HG02571 (cell line): ENCODE measurements at regions not wholly inside any gene's neighbourhood (a gene's known extent, or its start where the extent isn't known, plus 50 kb on each side); places are given as distances from the start of the nearest gene placed in this dataset.

Experiments used
- ATAC-seq: cut with Tn5 transposase; IDR thresholded peaks from one replicate; pipeline ENCODE4 v1.9.1; 2021; ENCODE audit warnings: mild to moderate bottlenecking, moderate library complexity; ENCODE audit not compliant: unreplicated experiment

DNA sequence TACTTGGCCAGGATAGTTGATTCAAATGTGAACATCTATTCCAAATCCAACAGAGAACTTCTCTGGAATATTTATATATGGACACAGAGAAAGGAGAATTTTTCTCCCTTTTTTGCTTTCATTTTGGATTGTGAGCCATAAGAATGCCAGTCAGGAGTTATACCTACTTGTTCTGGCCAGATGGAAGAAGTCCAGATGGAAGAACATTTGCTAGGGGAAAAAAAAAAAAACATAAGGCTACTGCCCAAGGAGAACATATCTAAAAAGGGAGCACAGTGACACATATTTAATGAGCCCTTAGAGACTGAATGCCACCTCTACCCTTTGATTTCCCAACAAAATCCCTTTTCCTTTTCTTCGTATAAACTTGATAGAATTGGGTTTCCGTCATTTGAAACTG lies 61.7 kb upstream of the PPP2R2B start:
- no peak for ATAC-seq

DNA sequence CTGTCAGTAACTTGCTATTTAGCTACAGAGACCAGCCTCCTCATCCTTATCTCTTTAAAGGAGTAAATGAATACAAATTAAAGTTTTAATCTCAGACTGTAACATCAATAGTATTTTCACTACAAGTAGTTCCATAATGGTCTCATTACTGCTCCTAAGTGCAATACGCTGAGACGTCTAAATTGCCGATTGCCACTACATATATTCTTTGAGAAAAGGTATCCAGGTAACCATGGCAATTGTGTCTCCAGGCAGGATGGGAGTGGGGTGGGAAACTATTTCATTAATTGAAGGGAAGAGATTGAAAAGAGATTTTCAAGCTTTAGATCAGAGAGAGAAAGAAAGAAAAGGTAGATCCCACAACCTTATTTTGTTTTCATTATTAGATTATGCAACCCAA lies 65.5 kb upstream of the PPP2R2B start:
- no peak for ATAC-seq

DNA sequence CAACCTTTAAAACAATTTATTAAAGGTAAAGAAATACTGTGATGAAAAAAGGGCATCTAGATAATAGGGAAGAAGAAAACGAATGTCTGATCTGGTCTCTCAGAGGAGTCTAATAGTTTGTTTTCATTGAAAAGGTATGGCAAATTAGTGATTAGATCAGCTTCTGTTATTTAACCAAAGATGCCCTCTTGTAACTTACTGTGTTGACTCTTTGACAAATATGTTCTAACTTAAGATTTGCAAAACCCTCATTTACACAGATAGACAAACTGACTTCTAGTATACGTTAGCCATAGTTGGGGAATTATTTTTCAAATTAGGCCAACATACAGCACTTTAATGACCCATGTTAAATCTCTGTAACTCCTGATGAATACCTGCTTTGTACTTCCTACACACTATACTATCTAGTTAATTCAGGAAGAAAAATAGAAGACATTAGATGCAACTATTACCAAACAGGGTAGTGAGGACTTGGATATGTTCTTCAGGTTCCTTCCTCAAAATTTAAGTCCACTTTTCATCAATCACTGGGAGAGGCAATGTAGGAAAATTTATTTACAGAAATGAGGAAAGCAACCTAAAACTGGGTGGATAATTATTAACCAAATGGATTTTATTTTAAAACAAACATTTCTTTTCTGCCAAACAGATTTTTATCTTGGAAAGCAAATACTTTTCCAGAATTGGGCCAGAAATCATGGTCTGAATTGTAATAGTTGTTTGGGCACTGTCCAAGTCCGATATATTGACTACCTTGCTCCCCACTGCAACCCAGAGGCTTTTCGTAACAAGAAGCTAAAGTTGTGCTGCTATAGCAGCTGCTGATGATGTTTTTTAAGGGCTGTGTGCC lies 66.4 kb upstream of the PPP2R2B start:
- no peak for ATAC-seq

DNA sequence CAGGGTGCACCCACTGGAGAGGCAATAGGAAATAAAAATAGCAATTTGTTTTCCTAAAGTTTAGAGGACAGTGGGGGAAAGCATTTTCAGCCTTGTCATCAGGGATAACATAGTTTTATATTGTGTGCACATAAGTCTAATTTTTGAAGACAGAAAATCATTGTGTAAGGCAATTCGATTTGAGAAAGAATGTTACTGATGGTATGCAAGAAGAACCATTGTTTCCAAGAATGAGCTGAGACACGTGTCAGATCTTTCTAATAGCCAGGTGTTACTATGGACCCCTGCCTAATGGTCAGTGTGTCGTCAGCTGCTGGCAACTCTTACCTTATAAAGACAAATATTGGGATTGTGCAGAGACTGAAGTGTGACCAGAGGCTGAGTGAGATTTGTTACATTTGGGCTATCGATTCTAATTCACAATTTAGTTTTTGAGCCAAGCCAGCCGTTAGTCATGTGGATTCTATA lies 67.1 kb upstream of the PPP2R2B start:
- no peak for ATAC-seq

DNA sequence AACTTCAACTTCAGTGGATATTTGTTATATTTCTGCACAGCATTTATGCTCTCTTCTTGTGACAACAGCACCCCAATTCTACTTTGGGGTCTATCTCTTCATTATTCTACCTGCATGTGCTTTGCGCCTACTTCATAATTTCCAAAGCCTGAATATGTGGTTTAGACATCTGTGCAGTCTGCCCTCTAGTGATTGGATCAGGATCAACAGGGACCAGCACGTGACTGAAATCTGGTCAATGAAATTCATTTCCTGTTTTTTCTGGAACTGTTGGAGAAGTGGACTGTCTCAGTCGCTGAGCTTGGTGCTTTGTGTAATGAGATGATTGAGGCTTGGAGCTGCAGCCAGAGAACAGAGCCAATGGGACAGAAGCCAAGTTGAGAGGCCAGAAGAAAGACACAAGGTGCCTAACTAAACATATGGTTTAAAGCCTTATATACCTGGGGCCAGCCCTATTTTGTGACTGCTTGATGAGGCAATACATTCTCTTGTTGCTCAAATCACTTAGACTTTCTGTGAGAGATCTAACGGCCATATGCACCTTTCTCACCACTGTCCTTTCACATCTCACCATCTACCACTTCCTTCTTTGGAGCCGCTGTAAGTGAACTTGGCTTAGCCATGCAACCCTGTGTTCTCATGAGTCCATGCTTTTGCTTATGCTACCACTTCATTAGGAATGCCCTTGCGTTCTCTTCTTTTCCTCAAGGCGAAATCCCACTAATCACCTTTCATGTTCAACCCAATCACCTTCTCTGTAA lies 68.8 kb upstream of the PPP2R2B start:
- no peak for ATAC-seq

DNA sequence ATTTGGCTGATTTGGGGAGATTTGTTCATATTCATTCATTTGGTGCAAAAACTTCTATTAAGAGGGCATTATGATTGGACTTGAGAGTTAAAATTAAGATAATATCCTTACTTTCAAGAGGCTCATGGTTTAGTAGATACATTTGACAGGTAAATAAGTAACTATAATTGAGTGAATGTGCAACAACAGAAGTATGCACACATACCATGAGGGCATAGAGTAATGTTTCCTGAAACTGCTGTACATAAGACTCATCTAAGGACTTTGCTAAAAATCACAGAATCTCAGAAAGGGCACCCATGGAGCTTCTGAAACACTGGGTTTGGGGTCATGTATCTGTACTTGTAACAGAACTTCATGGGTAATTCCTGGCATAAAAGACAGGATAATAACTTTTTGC lies 70.1 kb upstream of the PPP2R2B start:
- no peak for ATAC-seq

DNA sequence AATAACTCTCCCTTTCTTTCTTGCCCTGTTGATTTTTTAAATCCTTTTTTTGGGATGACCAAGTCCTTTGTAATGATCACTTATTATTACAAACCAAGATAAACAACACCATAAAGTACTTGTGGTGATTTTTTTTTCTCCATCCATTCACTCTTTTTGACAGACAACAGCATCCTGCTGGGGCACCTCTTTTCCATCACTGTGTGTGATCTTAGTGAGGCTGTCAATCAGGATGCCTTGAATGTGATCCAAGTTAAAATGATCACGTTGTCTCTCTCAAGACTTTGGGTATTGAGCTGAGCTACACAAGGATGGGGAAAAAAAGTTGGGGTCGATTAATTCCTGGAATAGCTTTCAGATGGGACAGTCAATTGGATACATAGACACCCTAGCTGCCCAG lies 73.6 kb upstream of the PPP2R2B start:
- ATAC-seq, result no peak

DNA sequence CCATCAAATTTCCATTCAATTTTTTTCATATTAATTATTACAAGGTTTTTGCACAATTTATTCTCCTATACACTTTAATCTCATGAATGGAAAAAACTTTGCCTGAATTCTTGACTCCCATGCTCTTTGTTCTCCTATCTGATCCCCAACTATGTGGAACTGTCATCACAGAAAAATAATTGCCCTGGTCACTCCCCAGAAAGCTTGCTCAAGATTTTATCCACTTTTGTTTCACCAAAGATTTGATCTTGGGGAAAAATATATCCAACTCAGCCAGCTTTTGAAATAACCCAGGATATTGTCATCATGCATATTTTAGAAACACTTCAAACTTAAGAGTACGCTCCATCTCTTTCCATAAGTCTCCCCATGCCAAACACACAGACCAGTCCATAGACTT lies 77.7 kb upstream of the PPP2R2B start:
- ATAC-seq, result no peak

DNA sequence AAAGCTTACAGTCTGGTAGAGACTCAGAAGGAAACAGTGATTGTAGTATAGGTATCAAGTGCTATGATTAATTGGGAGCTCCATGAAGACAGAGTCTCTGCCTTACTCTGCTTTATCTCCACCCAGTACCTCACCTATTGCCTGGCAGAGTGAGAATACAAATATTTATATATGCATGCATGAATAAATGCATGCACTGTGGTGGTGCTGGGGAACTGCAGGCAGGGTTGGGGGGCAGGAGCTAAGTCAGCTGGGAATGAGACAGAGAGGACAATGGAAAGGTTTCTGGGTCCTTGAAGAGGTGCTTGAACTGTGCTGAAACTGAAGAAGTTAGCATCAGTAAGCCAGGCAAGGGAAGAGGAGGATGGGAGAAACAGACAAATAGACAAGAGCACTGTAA lies 80.8 kb upstream of the PPP2R2B start:
- ATAC-seq, result no peak

DNA sequence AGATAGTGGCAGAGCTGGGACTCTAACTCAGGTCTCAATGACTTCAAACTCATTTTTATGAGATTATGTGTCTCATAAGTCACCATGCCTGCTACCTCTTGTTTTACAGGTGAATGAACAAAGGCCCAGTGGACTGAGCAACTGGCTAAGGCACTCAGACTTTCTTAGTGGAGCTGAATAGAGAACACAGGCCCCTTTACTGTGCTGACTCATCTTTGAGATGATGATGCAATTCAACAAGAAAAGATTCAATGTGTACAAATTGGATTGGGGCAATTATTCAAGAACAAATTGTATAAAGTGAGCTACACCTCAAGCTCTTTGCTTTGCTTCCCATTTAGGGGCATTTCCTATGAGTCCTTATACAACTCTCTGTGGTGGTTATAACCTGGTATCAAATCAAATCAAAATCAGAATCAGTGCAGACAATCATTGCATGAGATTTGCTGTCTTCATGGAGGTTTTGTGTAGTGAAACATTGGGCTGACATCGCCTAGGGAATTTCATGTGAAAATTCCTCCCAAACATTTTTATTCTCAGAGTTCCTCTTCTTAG lies 84.3 kb upstream of the PPP2R2B start:
- ATAC-seq, result no peak

DNA sequence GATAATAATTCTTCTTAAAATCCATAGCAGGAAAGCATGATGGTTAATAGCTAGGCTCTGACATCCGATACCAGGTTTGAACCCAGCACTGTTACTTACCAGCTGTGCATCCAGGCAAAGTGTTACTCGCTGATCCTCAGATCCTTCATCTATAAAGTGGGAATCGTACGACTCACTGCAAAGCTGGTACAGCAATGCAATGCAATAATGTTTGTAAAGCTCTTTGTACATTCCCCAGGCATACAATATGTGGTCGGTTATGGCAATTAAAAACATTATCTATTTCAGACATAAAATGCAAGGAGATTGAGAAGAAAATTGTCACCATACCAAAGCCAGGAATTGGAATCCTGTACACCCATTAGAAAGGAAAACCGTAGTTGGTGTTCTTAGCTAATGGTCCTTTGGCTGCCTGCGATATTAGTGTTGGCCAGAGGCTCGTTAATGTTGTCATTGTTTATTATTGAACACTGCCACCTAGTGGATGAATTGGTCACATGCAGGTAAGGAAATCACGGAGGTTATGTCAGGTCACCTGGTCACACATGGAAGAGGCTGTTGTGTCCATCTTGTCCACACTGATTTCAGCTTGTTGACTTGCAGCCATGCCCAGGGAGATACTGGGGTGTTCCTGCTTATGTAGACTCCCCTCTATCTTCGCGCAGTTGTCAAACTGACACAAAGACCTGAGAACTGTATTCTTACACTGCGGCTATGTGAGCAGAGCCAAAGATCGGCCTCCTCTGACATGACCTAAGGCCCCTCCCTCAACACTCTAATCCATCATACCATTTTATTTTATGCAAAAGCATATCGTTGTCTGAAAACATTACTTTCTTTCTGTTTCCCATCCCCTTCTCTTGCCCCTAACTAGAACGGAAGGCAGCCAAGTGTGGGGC lies 87.5 kb upstream of the PPP2R2B start:
- ATAC-seq, result peak; percentile 88

DNA sequence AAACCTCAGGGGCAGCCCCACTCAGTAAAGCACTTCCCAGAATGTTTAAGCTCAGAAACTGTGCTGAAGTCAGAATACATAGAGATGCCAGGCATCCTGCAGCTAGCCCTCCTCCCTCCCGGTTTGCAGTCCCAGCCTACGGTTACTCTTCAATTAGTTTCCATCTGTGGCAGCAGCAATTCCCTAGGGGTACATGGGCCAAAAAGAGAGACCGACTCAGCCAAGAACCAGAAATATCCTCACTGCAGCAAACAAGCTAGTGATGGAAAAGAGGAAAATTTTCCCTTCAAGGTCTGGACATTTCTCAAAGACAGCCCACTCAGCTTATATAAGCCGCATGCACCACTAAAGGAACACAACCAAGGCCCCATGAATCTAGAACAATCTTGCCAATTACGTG lies 89.1 kb upstream of the PPP2R2B start:
- no peak for ATAC-seq

DNA sequence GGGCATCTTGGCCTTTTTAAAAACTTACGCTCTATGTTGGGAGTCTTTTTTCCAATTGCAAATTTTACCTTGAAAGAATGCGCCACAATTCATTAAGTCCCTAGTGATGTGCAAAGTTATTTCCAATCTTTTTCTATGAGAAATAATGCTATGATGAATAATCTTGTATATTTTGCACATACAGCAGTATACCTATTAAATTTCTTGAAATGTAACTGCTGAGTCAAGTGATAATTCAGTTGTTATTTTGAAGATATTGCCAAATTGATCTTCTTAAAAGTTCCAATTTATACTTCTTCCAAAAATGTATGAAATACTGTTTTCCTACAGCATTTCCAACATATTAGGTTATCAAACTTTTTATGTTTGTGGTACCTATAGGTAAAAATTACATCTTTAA lies 92.8 kb upstream of the PPP2R2B start:
- ATAC-seq, result no peak

DNA sequence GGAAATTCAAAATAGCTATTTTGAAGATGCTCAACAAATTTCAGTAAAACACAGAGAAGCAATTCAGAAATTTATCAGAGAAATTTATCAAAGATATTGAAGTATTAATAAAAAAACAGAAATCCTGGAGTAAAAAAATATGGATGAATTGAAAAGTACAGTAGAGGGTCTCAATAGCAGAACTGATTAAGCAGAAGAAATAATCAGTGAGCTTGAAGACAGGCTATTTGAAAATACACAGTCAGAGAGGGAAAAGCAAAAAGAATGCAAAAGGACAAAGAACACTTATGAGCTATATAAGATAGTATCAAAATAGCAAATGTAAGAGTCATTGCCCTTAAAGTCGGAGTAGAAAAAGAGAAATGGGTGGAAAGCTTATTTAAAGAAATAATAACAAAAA lies 107.9 kb upstream of the PPP2R2B start:
- ATAC-seq, result no peak

DNA sequence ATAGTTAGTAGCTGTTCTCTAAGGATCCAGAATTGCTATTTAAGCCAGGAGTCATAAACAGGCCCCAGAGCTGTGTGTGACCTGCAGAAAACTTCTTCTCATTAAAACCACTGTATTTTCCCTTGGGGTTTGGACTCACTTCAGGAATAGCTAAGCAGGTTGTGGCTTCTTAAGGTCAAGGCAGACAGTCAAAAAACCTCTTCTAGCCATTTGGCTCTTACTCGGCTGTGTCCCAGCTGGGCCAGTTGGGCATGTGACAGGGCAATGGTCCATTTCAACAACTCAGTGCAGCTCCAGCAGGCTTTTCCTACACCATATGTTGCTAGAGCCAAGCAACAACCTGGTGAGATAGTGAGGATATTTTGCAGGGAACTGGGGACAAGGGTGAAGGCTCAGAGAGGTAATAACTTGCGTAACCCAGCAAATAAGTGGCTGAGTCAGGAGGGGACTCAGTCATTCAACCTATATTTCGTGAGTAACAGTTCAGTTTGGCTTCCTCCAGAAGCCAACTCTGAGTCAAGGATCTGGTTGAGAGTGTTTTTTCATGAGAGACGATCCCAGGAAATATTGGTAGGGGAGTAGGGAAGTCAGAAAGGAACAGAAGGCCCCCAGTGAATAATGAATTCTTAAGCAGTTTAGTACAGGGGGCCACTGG lies 115.4 kb upstream of the PPP2R2B start:
- no peak for ATAC-seq

DNA sequence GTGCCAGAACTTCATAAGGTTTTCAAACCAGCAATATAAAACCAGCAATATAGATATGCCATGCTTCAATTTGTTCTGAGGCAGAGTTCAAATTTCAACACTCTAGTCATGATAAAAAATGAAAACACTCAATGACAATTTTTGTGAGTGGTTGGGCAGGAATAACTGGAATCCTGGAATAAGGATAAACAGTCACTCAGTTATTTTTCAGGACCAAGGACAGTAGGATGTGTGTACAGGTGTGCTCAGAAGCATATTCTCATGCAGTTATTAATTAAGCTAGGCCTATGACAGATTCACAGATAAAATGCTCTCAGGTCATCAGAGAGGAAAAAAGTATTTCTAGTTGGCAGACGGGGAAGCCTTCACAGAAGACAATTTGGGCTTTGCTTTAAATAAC lies 117.3 kb upstream of the PPP2R2B start:
- ATAC-seq, result no peak

DNA sequence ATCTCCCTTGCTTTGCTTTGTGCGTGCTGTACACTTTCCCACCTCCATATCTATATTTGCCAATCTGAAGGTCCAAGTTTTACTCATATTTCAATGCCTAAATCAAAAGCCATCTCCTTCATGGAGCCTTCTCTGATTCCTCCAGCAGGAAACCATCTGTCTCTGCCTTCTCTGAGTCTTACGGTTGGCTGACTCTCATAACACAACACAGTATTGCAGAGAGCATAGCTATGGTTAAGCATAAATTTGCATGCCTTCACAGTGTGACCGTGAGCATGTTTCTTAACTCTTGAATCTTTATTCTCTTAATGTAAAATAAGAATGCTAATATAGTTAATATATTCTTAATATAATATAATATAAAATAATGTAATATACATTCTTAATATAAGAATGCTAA lies 136.8 kb upstream of the PPP2R2B start:
- ATAC-seq, result no peak

DNA sequence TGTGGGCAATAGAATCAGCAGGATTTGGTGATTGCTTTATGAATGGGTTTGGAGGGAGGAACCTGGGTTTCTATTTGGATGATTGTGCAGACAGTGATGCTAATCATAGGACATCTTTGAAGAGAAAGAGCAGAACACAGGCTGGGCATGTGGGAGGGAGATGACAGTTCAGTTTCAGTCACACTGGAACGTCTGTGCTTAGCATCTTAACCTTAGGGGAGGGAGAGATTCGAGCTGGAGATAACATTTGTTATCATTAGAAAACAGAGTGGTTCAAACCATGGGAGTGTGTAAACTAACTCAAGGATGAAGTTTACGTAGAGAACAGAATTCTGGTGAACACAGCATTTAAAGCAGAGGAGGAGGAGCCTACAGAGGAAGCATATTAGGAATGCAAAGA lies 138.6 kb upstream of the PPP2R2B start:
- no peak for ATAC-seq

DNA sequence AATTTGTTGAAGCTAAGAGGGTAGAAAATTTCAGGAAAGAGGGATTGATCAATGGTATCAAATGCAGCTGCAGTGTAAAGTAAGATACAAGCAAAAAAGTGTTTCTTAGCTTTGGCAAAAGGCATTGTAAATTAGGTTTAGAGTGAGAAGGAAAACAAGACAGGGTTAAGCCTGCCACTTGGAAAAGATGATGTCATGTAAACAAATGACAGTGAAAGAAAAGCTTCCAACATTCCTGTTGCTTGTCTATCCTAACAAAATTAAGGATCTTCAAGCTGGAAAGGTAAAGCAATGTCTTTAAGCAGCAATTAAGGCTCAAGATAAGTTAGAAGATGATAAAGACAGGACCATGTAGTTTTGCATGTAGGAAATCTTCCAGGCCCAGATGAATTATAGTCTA lies 139.1 kb upstream of the PPP2R2B start:
- no peak for ATAC-seq

DNA sequence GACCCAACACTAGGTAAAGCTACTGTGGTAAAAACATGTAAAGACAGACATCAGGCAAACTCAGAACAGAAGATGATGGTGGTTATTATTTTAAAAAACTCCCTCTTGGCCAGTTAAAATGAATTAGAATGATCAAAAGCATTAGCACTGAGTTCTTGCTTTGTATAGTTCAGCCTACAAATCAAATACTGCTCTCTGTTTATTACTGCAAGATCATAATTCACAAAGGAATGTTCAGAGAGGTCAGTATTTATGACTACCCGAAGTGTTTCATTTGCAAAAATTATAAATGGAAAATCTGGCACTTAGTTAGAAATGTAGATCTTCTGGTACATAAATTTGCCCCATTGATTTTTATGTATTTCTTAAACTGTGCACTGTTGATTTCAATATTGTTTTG lies 140.3 kb upstream of the PPP2R2B start:
- ATAC-seq, result no peak
